SK-MEL-5 (cell line): ENCODE measurements at regions not wholly inside any gene's neighbourhood (a gene's known extent, or its start where the extent isn't known, plus 50 kb on each side); places are given as distances from the start of the nearest gene placed in this dataset.
"Not testable (repeated sequence)": the region's sequence is repeated elsewhere in the genome, so short reads cannot be mapped to it uniquely, and the experiment has no call there.

Experiments
- DNase-seq: peaks from one replicate; pipeline ENCODE4 v3.0.0-alpha.2; 2016; ENCODE audit warnings: low read depth, low spot score
- in situ Hi-C: cut with HindIII; loops from 2 replicates; pipeline ENCODE4 v1.10.0; 2016; ENCODE audit warnings: low sequenced_read_pairs, high pct_unique_total_duplicates, low pct_unique_long_range_greater_than_20kb

DNA sequence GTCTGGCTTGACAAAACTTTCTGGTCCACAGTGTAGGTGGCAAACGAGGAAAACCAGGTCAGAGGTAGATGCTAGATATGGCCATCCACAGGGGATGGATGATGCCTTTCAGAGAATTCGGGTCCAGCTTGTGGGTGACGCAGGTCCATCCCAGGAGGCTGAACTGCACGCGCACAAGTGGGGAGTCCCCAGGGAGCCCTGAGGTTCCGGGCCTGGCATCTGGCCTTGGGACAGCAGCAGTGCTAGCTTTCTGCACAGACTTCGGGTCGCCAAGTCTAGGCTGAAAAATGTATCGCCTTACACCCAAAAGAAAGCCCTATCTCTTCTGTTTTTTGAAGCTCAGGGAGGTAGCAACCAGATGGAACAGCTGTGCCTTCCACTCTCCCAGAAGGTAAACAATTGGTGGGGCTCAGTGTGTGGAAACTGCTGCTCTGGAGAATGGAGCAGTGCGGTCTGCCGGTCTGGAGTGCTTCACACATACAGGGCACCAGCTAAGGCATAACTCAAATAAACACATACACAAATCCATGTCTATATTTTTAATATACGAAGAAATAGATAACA lies 119.3 kb upstream of the ACBD5 start:
- in situ Hi-C loops: no loop called here
- DNase-seq: no peak

GRCh38 chr10:27356738-27357137 lies 116.1 kb upstream of the ACBD5 start:
- DNase-seq: no peak
- in situ Hi-C loops: no loop called here

GRCh38 chr10:27355918-27356573 lies 115.4 kb upstream of the ACBD5 start:
- in situ Hi-C loops: no loop called here
- peak; percentile 7 for DNase-seq

- DNase-seq, in situ Hi-C loops: not testable (repeated sequence)
Measured at GRCh38 chr10:27354643-27355270, 114.2 kb upstream of the ACBD5 start.

GRCh38 chr10:27354100-27354499 lies 113.5 kb upstream of the ACBD5 start:
- in situ Hi-C loops, DNase-seq: not testable (repeated sequence)

GRCh38 chr10:27349987-27350386 lies 109.4 kb upstream of the ACBD5 start:
- in situ Hi-C loops: no loop called here
- DNase-seq: no peak

DNA sequence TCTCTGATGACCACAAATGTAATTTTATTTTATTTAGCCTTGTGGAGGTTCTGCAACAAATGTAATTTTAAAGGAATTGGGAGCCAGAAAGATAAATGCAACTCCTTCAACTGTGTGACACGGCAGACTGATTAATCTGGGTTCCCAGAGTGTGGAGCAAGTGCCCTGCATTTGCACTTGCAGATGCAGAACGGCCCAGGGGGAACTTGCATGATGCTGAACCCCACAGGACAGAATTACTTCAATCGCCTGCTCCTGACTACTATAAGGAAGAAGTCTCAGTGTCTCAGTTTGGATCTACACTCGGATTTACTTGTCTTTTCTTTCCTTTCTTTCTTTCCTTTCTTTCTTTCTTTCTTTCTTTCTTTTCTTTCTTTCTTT lies 107.2 kb upstream of the ACBD5 start:
- DNase-seq, in situ Hi-C loops: not testable (repeated sequence)

DNA sequence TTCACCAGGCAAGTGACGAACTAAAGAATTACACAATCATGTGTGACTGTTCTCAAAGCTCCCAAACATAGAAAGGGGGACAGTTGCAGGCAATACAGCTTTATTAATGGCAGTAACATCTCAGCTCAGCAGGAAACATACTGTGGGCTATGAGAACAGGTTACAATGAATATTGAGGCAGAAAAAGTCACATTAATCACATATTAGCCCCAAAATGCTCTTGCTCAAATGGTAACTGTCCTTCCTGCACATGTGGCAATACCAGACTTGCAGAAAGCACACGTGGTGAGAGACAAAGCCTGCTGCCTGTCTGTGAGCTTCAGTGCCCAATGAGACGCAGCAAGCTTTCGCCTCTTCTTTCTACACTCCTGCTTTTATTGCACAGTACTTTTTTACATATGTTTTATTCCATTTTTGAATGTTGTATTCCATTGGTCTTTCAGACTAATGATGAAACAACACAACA lies 104.9 kb upstream of the ACBD5 start:
- no peak for DNase-seq
- in situ Hi-C loops: no loop called here

DNA sequence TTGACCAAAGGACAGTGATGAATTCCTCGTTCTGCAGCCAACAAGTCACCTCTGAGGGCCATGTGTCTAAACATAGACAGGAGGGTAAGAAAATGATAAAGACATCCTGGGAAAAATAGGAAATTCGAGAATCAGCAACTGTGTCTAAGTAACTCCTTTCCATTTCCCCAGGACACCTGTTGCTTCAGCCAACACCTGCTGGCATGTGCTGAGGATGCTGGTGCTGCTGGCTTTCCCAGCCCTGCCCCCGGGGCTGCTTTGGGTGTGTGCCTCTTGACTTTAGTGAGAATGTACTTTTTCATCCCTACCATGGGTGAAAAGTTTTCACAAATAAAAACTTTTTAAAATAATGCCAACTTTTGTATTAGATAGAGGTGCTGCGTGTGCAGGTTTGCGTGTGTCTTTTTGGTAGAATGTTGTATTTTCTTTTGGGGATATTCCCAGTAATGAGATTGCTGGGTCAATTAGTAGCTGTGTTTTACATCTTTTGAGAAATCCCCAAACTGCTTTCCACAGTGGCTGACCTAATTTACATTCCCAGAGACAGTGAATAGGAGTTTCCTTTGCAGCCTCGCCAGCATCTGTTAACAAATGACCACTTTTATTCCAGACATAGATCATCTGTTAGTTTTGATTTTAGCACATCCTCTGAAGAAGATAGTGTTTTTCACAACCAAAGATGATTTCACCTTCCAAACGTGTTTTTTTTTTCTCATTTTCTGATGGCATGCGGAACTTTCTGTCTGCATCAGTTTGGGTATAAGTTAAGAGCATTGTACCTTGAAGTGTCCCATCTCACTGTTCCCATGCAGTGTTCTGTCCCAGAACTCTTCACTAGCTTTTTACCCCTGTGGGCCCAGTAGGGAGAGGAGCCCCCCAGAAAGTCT lies 104.2 kb upstream of the ACBD5 start:
- in situ Hi-C loops: no loop called here
- no peak for DNase-seq

- no peak for DNase-seq
- in situ Hi-C loops: no loop called here
Measured at GRCh38 chr10:27341001-27341400, 100.4 kb upstream of the ACBD5 start.

- DNase-seq, in situ Hi-C loops: not testable (repeated sequence)
Measured at GRCh38 chr10:27335246-27335645, 94.6 kb upstream of the ACBD5 start.

- in situ Hi-C loops: no loop called here
- no peak for DNase-seq
Measured at GRCh38 chr10:27330074-27330473, 89.5 kb upstream of the ACBD5 start.

DNA sequence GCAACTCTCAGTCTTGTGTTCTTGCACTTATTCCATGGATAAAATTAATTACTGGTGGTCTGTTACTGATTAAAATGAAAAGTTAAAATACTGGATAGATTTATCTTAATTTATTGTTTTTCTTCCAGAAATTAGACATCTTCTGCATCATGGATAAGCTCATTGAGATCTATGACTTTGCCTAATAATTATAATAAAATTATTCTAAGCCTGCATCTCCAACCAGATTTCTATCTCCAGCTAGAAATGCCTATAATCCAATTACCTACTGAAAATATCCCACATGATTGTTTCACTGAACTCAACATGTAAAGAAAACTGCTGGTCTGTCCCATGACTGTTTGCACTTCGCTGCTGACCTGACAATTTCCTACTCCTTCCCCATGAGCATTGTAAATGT lies 88.3 kb upstream of the ACBD5 start:
- no peak for DNase-seq

DNA sequence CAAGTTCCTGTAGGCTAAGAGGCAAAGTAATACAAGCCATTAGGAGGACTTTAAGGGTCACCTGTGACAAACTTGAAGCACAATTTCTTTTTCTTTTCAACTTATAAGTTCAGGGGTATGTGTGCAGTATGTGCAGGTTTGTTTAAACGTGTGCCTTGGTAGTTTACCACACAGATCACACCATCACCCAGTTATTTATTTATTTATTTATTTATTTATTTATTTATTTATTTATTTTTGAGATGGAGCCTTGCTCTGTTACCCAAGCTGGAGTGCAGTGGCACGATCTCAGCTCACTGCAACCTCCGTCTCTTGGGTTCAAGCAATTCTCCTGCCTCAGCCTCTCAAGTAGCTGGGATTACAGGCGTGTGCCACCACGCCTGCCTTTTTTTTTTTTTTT lies 86.2 kb upstream of the ACBD5 start:
- in situ Hi-C loops, DNase-seq: not testable (repeated sequence)

More for the DNA sequence above, 88.3 kb upstream of the ACBD5 start:
- in situ Hi-C loops: no loop called here

- DNase-seq: peak; percentile 2
- in situ Hi-C loops: no loop called here
Measured at GRCh38 chr10:27319752-27320431, 79.3 kb upstream of the ACBD5 start.

DNA sequence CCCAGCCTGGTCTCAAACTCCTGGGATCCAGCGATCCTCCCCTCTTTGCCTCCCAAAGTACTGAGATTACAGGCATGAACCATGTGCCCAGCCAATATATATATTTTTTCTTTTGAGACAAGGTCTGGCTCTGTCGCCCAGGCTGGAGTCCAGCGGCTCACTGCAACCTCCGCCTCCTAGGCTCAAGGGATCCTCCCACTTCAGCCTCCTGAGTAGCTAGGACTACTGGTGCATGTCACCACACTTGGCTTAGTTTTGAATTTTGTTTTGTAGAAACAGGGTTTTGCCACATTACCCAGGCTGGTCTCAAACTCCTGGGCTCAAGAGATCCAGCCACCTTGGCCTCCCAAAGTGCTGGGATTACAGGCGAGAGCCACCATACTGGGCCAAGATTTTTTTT lies 78.5 kb upstream of the ACBD5 start:
- in situ Hi-C loops, DNase-seq: not testable (repeated sequence)

GRCh38 chr10:27315082-27315481 lies 74.5 kb upstream of the ACBD5 start:
- DNase-seq, in situ Hi-C loops: not testable (repeated sequence)

- in situ Hi-C loops, DNase-seq: not testable (repeated sequence)
Measured at GRCh38 chr10:27313586-27313985, 73.0 kb upstream of the ACBD5 start.
